Lower leg skin (tissue), 3 donors: ENCODE measurements at regions not wholly inside any gene's neighbourhood (a gene's known extent, or its start where the extent isn't known, plus 50 kb on each side); places are given as distances from the start of the nearest gene placed in this dataset.

Experiments
- POLR2A ChIP-seq, 2 donors: fragments of 450-650 bp; IDR thresholded peaks; one replicate each; pipeline ENCODE4 v1.6.1; 2016 to 2017; ENCODE audit warnings: antibody characterized with exemption in 2 of 2, mild to moderate bottlenecking in 1 of 2, moderate library complexity in 1 of 2
- TF ChIP-seq, protein P1 (sequence below), 3 donors: fragments of 450-650 bp; IDR thresholded peaks; one replicate each; pipeline ENCODE4 v1.5.1; 2016; ENCODE audit warnings: antibody characterized with exemption in 3 of 3, mild to moderate bottlenecking in 3 of 3, moderate library complexity in 2 of 3

DNA sequence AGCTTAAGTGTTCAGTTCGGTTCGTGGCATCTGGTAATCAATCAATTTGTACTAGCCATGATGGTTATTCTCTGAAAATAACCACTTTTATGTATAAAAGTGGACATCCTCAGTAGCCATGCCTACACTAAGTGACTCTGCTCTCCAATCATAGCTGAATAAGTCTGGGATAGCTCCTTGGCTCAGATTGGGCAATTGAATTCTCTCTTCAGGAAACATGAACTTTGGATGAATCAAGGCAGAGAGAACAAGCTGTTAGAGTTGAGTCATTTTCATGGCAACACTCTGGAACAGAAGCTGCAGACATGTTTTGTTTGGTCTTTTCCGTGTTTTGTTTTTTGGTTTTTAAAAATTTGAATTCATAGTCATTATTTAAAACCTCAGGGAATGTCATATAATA, 66.8 kb upstream of the TMEM164 start:
- TF ChIP-seq, protein P1, sequence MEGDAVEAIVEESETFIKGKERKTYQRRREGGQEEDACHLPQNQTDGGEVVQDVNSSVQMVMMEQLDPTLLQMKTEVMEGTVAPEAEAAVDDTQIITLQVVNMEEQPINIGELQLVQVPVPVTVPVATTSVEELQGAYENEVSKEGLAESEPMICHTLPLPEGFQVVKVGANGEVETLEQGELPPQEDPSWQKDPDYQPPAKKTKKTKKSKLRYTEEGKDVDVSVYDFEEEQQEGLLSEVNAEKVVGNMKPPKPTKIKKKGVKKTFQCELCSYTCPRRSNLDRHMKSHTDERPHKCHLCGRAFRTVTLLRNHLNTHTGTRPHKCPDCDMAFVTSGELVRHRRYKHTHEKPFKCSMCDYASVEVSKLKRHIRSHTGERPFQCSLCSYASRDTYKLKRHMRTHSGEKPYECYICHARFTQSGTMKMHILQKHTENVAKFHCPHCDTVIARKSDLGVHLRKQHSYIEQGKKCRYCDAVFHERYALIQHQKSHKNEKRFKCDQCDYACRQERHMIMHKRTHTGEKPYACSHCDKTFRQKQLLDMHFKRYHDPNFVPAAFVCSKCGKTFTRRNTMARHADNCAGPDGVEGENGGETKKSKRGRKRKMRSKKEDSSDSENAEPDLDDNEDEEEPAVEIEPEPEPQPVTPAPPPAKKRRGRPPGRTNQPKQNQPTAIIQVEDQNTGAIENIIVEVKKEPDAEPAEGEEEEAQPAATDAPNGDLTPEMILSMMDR (IDR thresholded peaks at IDR 0.05): no peak
- no peak for TF ChIP-seq POLR2A (IDR thresholded peaks at IDR 0.05)
